ENCODE measurements at regions not wholly inside any gene's neighbourhood (a gene's known extent, or its start where the extent isn't known, plus 50 kb on each side); places are given as distances from the start of the nearest gene placed in this dataset.

GRCh38 chr11:127057126-127057525 is 56.6 kb upstream of the KIRREL3 start:
- DNase-seq (ENCODE audit: low read depth in 1 of 2, low spot score in 1 of 2): no peak

DNA sequence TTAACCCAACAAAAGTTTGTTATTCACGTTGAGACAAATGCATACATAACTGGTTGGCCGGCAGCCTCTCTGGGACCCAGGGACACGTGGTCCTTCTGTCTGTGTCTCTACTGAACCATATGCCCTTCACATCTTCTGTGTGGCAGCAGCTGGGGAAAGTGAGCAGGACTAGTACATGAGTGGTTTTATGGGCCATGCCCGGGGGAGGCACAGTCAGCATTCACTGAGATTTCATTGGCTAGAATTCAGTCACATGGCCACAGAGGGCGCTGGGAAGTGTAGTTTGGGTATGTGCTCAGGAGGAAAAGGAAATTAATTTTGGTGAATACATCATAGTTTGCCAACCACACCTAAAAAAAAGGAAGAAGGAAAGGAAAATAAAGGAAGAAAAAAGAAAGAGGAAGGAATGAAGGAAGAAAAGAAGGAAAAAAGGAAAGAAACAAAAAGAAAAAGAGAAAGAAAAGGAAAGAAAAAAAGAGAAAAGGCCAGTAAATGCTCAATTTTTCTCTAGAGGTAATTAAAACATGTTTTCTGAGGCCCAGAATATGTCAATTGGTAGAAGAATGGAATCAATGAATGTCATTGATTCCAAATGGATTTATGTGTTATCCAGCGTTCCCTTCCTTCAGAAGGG is 55.9 kb upstream of the KIRREL3 start:
- no peak for DNase-seq (ENCODE audit: low read depth in 1 of 2, low spot score in 1 of 2)

DNA sequence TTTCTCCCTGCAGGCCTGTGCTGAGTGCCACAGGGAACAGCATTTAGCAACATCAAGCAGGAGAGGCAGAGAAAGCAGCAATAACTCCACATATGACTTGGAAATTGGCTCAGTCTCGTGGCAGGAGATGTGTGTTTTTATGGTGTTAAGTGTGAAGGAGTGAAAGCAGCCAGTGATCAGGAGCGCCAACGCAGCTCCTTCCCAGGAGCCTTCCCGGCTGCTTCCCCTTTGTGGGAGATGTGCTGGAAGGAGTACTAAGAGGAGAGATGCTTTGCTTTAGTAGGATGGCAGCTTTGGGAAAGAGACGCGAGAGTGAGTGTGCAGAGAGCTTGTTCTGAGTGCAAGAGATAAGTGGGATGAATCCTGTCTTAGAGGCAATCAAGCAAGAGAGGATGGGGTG is 54.7 kb upstream of the KIRREL3 start:
- DNase-seq (ENCODE audit: low read depth in 1 of 2, low spot score in 1 of 2): no peak

- DNase-seq (ENCODE audit: low read depth in 1 of 2, low spot score in 1 of 2): no peak
Observed at GRCh38 chr11:127054153-127054552, 53.6 kb upstream of the KIRREL3 start.

- no peak for DNase-seq (ENCODE audit: low read depth in 1 of 2, low spot score in 1 of 2)
Observed at GRCh38 chr11:127052404-127052803, 51.8 kb upstream of the KIRREL3 start.

Measured in stimulated activated CD4-positive, alpha-beta T cell treated with anti-CD3 and anti-CD28 coated beads, Interleukin-15, amount 100 ng/mL, for 1 hour (primary cell).